GM12878 (cell line): ENCODE measurements at regions not wholly inside any gene's neighbourhood (a gene's known extent, or its start where the extent isn't known, plus 50 kb on each side); places are given as distances from the start of the nearest gene placed in this dataset.

Experiments
- ATAC-seq: fragments of 200-7000 bp; cut with Tn5 transposase; 3 replicates; pipeline ENCODE4 v1.9.1; 2020; ENCODE audit warnings: mild to moderate bottlenecking, moderate library complexity
- BruUV-seq: library from RNA; stranded (reverse); fragments of 400-500 nt; replicated peaks from 2 replicates; lab custom pipeline; 2021; lab: Mats Ljungman, UMichigan
- CTCF ChIA-PET: fragments of 300-600 bp; sonication (Branson Sonifier 250); formaldehyde crosslinking; extraction: SDS; loops from one replicate; lab custom pipeline; 2021; ENCODE audit warnings: inconsistent platforms; lab: Yijun Ruan, JAX
- POLR2A ChIA-PET: fragments of 350-600 bp; formaldehyde crosslinking; extraction: SDS; loops from one replicate; lab custom pipeline; 2021; ENCODE audit warnings: inconsistent platforms; lab: Charles Lee
- RAD21 ChIA-PET: fragments of 300-600 bp; sonication (Branson Sonifier 250); formaldehyde crosslinking; loops from one replicate; lab custom pipeline; 2023; ENCODE audit warnings: antibody characterized with exemption; ENCODE audit not compliant: unreplicated experiment; lab: Charles Lee
- SMC1A ChIA-PET: fragments of 300-600 bp; sonication (Branson Sonifier 250); formaldehyde crosslinking; loops from one replicate; lab custom pipeline; 2023; ENCODE audit not compliant: unreplicated experiment, uncharacterized antibody; lab: Charles Lee
- DNase-seq: peaks from one replicate; pipeline ENCODE4 v3.0.0-alpha.2; 2011; ENCODE audit warnings: low read depth, low spot score
- FAIRE-seq: peaks from 3 replicates; lab custom pipeline; 2011; peaks lifted over from hg19 to GRCh38; lab: Jason Lieb, UNC
- H2AFZ ChIP-seq: 2 replicates; pipeline ENCODE4 v1.6.0; 2011; ENCODE audit warnings: low read depth, low read length, control low read depth; ENCODE audit not compliant: control insufficient read depth
- H3K27ac ChIP-seq: 2 replicates; pipeline ENCODE4 v1.5.1; 2011; ENCODE audit warnings: control low read depth; ENCODE audit not compliant: control insufficient read depth, insufficient read depth
- H3K27me3 ChIP-seq, 2 experiments: replicated peaks in 1 of 2; 2 replicates each; pipeline versions ENCODE4 v1.6.0 to v1.6.1; 2011; ENCODE audit warnings: low read length in 1 of 2; ENCODE audit not compliant: control insufficient read depth in 2 of 2, insufficient read depth in 2 of 2
- H3K36me3 ChIP-seq, 2 experiments: 2 replicates each; pipeline ENCODE4 v1.5.1; 2011; ENCODE audit warnings: low read length in 1 of 2; ENCODE audit not compliant: control insufficient read depth in 2 of 2, insufficient read depth in 2 of 2
- H3K4me1 ChIP-seq: 2 replicates; pipeline ENCODE4 v1.6.1; 2011; ENCODE audit warnings: mild to moderate bottlenecking, low read length, moderate library complexity, mixed read lengths; ENCODE audit not compliant: control insufficient read depth, insufficient read depth
- H3K4me2 ChIP-seq: 2 replicates; pipeline ENCODE4 v1.6.0; 2011; ENCODE audit warnings: control low read depth; ENCODE audit not compliant: control insufficient read depth, insufficient read depth
- H3K4me3 ChIP-seq: fragments of 200-600 bp; sonication (generic); 2 replicates; pipeline ENCODE4 v1.5.1; 2016
- H3K79me2 ChIP-seq: 2 replicates; pipeline ENCODE4 v1.6.0; 2011; ENCODE audit warnings: low read length; ENCODE audit not compliant: control insufficient read depth, insufficient read depth
- H3K9ac ChIP-seq: 2 replicates; pipeline ENCODE4 v1.8.0; 2011; ENCODE audit warnings: low read length, control low read depth, mixed read lengths; ENCODE audit not compliant: control insufficient read depth, insufficient read depth
- H3K9me3 ChIP-seq: replicated peaks from 3 replicates; pipeline ENCODE4 v1.5.1; 2011; ENCODE audit warnings: mild to moderate bottlenecking, low read length; ENCODE audit not compliant: control insufficient read depth, insufficient read depth
- H4K20me1 ChIP-seq: 2 replicates; pipeline ENCODE4 v1.6.0; 2011; ENCODE audit not compliant: control insufficient read depth, insufficient read depth
- CEBPB ChIP-seq, 2 experiments: fragments of 150-350 bp in 1 of 2; IDR thresholded peaks; 2 replicates each; pipeline ENCODE4 v1.6.1; 2012 to 2014; ENCODE audit warnings: low read depth in 2 of 2, low read length in 2 of 2, borderline replicate concordance in 1 of 2, inconsistent platforms in 1 of 2
- CREM ChIP-seq: IDR thresholded peaks from 2 replicates; pipeline ENCODE4 v1.6.1; 2014; ENCODE audit warnings: antibody characterized with exemption, low read depth
- IRF5 ChIP-seq: fragments of 450-650 bp; IDR thresholded peaks from 2 replicates; pipeline ENCODE4 v1.6.1; 2017; ENCODE audit warnings: borderline replicate concordance
- NFYA ChIP-seq: IDR thresholded peaks from 2 replicates; pipeline ENCODE4 v1.6.1; 2011; ENCODE audit warnings: low read depth, mild to moderate bottlenecking, low read length, improper control_type of control experiment, borderline replicate concordance
- NR2C2 ChIP-seq: IDR thresholded peaks from 2 replicates; pipeline ENCODE4 v1.6.1; 2011; ENCODE audit warnings: borderline replicate concordance, low read depth; ENCODE audit not compliant: control insufficient read depth, insufficient read length
- POLR2A ChIP-seq: IDR thresholded peaks from 2 replicates; pipeline ENCODE4 v1.6.1; 2011; ENCODE audit warnings: low read depth, mild to moderate bottlenecking, low read length
- RFX5 ChIP-seq: IDR thresholded peaks from 2 replicates; pipeline ENCODE4 v1.6.1; 2011; ENCODE audit warnings: low read depth, low read length, improper control_type of control experiment
- SUZ12 ChIP-seq: fragments of 200-600 bp; sonication (generic); IDR thresholded peaks from one replicate; pipeline ENCODE4 v1.6.1; 2018; ENCODE audit warnings: antibody characterized with exemption, mild to moderate bottlenecking; ENCODE audit not compliant: unreplicated experiment
- YY1 ChIP-seq: IDR thresholded peaks from 2 replicates; pipeline ENCODE4 v1.6.1; 2011; ENCODE audit warnings: low read depth, mild to moderate bottlenecking, low read length
- ZBED1 ChIP-seq: IDR thresholded peaks from 2 replicates; pipeline ENCODE4 v1.6.1; 2016; ENCODE audit warnings: borderline replicate concordance
- ZNF217 ChIP-seq: fragments of 450-650 bp; IDR thresholded peaks from 2 replicates; pipeline ENCODE4 v1.6.1; 2017; ENCODE audit warnings: antibody characterized with exemption, mild to moderate bottlenecking
- ZZZ3 ChIP-seq: IDR thresholded peaks from 2 replicates; pipeline ENCODE4 v1.6.1; 2011; ENCODE audit warnings: low read depth; ENCODE audit not compliant: control insufficient read depth, insufficient read length
- WGBS: methylation state at CpG from one replicate; pipeline ENCODE4 v1.1.6; 2016; ENCODE audit warnings: low lambda C conversion rate; ENCODE audit not compliant: insufficient replicate concordance, insufficient coverage; ENCODE audit errors: missing lambda C conversion rate; 5-methylcytosine and 5-hydroxymethylcytosine counted together
- in situ Hi-C: fragments of 300-500 bp; cut with MboI; formaldehyde crosslinking; loops from 9 replicates; pipeline ENCODE4 v1.14.3; 2018; ENCODE audit warnings: mixed read lengths
- intact Hi-C: fragments of 100-400 bp; cut with micrococcal nuclease; formaldehyde crosslinking; loops from one replicate; pipeline ENCODE4 v1.14.2; 2022; ENCODE audit not compliant: unreplicated experiment

GRCh38 chr4:173684223-173684622 is 154.2 kb upstream of the HAND2 start:
- 3% methylated on average over 3 of the region's 3 CpGs for WGBS
- ChIA-PET POLR2A (no interaction called here), RAD21 (no interaction called here), SMC1A (interaction anchor here (0.7 kb wide), 1 partner anchor 305 kb away, joined by 4 read pairs; no protein-coding TSS in a partner anchor), CTCF (no interaction called here)
- no peak for DNase-seq
- no peak overlapping the region for H2AFZ ChIP-seq
- no peaks in the 10 kb centered on the region; a peak in 1 of 4 replicates for H3K27me3 ChIP-seq
- H3K9me3 ChIP-seq: no peaks in the 10 kb centered on the region
- BruUV-seq: no TSS peak
- H3K4me1 ChIP-seq: no peaks in the 10 kb centered on the region
- no peaks in the 10 kb centered on the region for H3K36me3 ChIP-seq
- no peak overlapping the region for H3K4me3 ChIP-seq
- in situ Hi-C loops (no loop called here), intact Hi-C loops (no loop called here)
- H3K4me2 ChIP-seq: no peak overlapping the region
- no peaks in the 10 kb centered on the region for H4K20me1 ChIP-seq
- no peak overlapping the region for H3K27ac ChIP-seq
- no peak for ATAC-seq
- H3K79me2 ChIP-seq: no peaks in the 10 kb centered on the region
- FAIRE-seq: no peak
- no peak for TF ChIP-seq SUZ12
- TF ChIP-seq ZZZ3: no peak
- TF ChIP-seq ZNF217: no peak
- no peak overlapping the region for H3K9ac ChIP-seq

- no peak overlapping the region for H3K4me3 ChIP-seq
- no peaks in the 10 kb centered on the region; a peak in 1 of 4 replicates for H3K27me3 ChIP-seq
- H3K36me3 ChIP-seq: no peaks in the 10 kb centered on the region
- POLR2A ChIA-PET: no interaction called here
- intact Hi-C loops (no loop called here), in situ Hi-C loops (no loop called here)
- no peaks in the 10 kb centered on the region for H3K9me3 ChIP-seq
- WGBS: 0% methylated on average over 2 of the region's 2 CpGs
- CTCF ChIA-PET: interaction anchor here (1.3 kb wide), 1 partner anchor 70 kb away, joined by 3 read pairs; no protein-coding TSS in a partner anchor
- H3K27ac ChIP-seq: no peak overlapping the region
- no peak overlapping the region for H3K4me2 ChIP-seq
- no peak overlapping the region for H2AFZ ChIP-seq
- SMC1A ChIA-PET: no interaction called here
- DNase-seq: no peak
- FAIRE-seq: no peak
- H4K20me1 ChIP-seq: no peaks in the 10 kb centered on the region
- BruUV-seq: no TSS peak
- no peaks in the 10 kb centered on the region for H3K79me2 ChIP-seq
- no peak for ATAC-seq
- H3K4me1 ChIP-seq: no peaks in the 10 kb centered on the region
- H3K9ac ChIP-seq: no peak overlapping the region
- RAD21 ChIA-PET: no interaction called here
- TF ChIP-seq CREM (no peak), YY1 (no peak), CEBPB (IDR thresholded peaks at IDR 0.05; ENCODE audit: borderline replicate concordance in 1 of 2, low read depth in 2 of 2, low read length in 2 of 2) (no peak), RFX5 (no peak), IRF5 (no peak), POLR2A (no peak), NFYA (no peak), ZBED1 (no peak), NR2C2 (no peak)
These were observed 152.6 kb upstream of the HAND2 start for GRCh38 chr4:173682609-173683008.
